ENCODE measurements at regions not wholly inside any gene's neighbourhood (a gene's known extent, or its start where the extent isn't known, plus 50 kb on each side); places are given as distances from the start of the nearest gene placed in this dataset.
A peak's percentile ranks its signal among the peaks of the same experiment; 100 is the strongest.
"Not testable (repeated sequence)": the region's sequence is repeated elsewhere in the genome, so short reads cannot be mapped to it uniquely, and the experiment has no call there.

DNA sequence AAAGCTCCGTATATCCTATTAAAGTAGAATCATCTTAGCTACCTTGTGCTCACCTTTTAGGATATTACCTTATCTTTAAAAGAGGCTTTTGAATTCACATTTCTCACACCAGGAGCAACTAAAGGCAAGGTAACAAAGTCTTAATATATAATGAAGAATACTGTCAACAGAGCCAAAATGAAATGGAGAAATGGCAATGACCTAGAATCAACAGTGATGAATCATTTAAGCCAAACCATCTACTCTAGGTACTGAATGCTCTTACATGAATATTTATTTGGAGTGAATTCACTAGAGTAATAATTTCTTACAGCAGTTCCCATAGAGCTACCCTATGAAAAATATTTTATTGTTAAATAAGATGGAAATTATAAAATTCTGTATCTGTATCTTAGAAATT lies 421.0 kb downstream of the RND3 start:
- DNase-seq (ENCODE audit: extremely low read depth, low read depth, low spot score): no peak

DNA sequence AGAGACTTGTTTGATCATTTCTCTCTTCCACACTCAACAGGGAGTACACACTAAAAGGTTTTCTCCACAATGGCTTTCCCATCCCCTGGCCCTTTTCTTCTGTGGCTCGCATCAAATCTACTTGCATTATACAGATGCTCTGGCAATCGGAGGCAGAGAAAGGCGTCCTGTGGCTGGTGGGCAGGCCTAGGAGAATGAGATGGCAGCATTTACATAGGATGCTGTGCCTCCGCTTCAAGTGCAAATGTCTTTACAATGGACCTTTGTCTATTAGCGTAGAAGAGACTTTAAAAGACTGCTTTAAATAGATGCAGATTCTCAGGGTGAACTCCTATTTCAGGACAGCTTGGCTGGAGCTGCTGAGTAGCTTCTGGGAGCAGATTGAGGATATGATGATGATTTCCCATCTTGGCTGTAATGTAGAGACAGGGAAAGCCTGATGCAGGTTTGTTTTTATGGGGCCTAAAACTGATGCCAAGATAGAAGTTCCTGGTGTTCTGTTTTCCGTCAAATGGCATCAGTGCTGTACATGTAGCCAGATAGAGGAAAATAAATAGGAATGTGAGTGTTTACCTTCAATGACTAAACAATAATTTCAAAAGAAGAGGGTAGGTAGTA lies 423.4 kb downstream of the RND3 start:
- DNase-seq (ENCODE audit: extremely low read depth, low read depth, low spot score): no peak

DNA sequence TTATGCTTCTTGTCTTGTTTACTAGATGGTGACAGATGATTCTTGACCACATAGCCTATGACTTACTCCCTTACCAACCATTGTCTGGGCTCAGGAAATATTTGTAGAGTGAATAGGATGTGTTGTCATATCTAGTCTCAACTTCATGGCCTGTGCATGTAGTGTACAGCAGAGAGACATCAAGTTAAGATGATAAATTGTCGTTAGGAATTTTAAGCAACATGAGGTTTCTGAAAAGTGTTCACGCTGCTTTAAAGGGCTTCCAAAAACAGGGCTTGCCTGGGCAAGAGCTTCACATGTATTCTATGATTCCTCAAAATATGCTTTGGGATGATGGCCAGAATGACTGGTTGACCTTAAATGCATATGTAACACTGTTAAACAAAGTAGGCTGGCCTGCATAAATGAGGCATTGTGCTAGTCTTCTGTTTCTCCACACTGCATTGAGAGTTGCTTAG lies 424.0 kb downstream of the RND3 start:
- DNase-seq (ENCODE audit: extremely low read depth, low read depth, low spot score): no peak

DNA sequence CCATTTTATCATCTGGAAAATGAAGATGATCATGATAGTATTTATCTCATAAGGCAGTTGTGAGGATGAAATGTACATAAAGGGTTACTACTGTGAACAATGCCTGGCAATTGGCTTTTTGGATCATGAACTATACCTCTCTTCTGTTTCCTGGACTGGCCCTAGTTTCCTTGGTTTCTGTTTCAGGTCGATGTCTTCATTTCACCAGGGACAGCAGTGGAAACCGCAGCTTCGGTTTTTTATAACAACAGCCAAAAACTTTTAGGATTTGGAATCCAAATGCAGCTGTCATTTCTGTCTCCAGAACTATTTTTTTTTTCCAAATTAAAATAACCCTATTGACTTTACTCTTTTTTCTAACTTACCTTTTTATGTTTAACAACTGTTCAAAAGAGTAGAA lies 425.1 kb downstream of the RND3 start:
- DNase-seq (ENCODE audit: extremely low read depth, low read depth, low spot score): no peak

DNA sequence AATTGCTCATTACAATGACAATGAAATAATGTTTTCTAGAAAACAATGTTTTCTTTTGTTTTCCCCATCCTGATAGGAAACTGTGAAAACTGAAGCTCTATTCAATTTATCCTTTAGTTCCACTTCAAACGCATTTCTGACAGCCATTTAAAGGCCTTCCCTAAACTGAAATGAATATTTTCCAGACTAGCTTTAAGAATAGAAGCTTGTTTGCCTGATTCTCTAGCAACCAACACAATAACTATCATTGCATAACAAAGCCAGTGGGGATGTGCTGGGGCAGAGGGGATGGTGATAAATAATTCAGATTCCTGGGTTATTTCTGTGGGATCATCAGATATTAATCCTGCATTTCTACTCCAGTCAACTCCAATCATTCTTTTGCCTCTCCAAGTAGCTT lies 427.1 kb downstream of the RND3 start:
- DNase-seq (ENCODE audit: extremely low read depth, low read depth, low spot score): no peak

DNA sequence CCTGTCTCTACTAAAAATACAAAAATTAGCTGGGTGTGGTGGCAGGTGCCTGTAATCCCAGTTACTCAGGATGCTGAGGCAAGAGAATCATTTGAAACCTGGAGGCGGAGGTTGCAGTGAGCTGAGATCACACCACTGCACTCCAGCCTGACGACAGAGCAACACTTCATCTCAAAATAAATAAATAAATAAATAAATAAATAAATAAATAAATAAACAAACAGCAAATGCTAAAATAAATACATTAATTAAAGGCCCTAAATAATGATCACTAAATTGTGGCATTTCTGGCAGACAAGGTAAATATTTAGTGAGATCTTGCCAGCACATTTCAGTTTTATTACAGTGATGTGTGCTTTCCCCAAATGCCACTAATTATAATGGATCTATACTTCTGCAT lies 427.8 kb downstream of the RND3 start:
- not testable (repeated sequence) for DNase-seq (ENCODE audit: extremely low read depth, low read depth, low spot score)

DNA sequence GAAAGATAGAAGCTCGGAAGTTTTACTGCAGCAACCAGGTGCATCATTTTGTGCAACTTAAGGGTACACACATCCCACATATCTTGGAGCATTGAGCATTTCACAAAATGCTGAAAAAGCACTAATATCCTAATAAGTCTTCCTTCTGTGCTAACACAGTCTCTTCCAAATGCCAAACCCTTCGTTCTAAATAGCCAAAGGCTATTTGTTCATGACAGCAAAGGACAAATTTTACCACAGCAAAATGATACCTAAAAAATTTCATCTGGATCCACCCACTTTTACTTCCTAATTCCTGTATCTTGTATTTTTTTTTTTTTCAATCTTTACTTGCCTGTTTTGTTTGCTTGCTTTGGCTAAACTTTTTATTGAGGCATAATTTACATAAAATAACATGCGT lies 435.0 kb downstream of the RND3 start:
- DNase-seq (ENCODE audit: extremely low read depth, low read depth, low spot score): no peak

DNA sequence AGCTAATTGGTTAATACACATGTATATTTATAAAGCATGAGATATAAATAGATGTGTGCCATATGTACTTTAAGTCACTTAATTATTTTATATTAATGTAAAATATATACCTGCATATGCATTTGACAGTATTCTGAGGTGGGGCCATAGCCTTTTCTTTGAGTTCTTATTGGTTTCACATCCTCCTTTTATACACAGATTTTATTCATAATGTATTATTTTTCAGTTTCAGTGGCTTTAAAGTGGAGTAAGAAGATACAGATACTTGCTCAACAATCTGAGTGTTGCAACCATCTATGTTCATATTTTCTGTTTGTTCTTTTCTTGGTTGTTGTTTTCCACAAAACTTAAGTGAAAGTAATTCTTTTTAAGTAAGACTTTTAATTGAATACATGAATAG lies 436.5 kb downstream of the RND3 start:
- DNase-seq (ENCODE audit: extremely low read depth, low read depth, low spot score): no peak

DNA sequence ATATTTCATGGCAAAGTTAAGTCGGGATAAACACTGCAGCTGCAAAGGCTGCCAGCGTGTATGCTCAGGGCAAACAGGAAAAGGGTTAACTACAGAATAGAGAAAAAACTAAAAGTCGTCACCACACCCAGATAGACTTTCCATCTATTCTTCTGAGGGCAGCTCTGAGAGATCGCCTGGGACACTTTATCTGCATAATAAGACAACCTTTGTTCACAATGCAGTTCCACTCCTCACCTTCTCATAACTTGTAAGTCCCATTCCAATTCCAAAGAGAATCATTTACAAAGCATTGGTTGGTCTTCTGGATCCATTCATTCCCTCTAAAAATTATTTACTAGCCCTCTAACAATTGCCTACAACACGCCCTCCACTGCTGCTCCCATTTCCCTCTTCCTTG lies 437.4 kb downstream of the RND3 start:
- no peak for DNase-seq (ENCODE audit: extremely low read depth, low read depth, low spot score)

DNA sequence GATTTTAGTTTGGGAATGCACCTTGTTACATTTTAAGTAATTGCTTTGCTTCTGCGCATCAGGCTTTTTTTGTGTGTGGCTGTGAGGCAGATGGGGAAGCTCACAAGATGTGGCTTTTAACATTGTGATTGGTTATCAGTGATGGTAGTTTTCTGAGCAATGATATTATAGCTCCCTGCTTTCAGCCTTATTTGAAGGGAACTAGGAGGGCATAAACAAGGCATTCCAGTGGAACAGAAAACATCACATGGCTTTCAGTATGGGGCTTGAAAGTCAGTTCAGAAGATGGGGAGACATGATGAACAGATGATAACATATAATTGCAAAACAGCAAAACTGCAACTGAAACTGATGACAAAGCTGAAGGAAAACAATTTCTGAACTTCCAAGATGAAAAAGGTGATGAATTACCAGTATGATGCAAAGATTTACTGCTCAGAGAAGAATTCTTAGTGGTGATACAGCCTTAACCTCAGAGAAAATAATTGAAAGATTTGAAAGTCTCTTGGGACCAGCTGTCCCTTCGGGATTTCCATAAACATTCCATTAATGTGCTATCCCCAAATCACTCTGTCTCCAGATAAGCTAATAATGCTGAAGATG lies 439.7 kb downstream of the RND3 start:
- no peak for DNase-seq (ENCODE audit: extremely low read depth, low read depth, low spot score)

DNA sequence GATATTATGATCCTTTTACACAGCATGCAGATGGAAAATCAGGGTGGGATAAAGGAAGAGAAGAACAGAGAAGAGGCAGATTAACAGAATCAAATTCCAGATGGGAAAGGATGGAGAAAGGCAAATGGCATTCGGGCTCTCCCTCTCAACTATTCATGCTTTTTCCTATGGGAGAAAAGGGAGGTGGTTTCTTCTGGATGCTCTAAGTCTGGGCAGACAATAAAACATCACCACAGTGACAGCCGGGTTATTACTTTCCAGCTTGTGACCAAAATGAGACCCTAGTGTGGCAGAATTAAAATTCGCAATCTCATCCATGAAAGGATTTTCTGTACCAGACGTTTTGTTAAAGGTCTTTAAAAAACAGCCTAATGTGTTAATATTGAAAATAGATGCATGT lies 440.7 kb downstream of the RND3 start:
- no peak for DNase-seq (ENCODE audit: extremely low read depth, low read depth, low spot score)

DNA sequence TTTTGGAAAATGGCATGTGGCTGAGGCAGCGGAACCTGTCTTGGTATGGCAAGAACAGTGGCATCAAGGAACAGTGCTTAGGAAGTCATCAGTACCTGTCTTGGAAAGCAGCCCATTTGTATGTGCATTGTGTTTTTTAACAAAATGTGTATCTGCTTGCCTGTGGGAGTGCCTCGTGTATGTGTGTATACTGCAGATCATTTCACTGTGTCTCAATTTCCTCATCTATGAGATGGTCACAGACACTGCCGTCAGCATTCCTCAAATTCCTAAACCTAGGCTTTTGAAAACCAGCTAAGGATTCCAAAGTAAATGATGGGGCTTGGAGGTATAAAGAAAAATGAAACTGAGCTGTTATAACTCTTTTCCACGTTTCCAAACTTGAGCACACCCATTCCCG lies 441.3 kb downstream of the RND3 start:
- DNase-seq (ENCODE audit: extremely low read depth, low read depth, low spot score): no peak

DNA sequence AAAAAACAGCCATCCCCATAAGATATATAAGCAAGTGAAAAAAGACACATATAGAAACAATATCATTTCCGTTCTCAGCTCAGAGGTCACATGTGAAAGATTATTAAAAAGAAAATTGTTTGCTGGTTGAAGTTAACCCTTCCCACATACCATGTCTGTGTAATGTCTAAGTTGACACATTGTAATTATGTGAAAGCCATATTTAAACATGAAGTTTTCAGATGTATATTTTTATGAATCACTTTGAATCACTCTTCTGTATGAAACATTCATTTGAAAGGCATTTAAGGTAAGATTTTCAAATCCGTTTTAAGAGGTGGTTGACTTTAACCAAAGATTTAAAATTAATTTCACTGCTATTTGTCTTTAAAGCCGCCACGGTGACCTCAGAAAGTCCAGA lies 441.9 kb downstream of the RND3 start:
- no peak for DNase-seq (ENCODE audit: extremely low read depth, low read depth, low spot score)

DNA sequence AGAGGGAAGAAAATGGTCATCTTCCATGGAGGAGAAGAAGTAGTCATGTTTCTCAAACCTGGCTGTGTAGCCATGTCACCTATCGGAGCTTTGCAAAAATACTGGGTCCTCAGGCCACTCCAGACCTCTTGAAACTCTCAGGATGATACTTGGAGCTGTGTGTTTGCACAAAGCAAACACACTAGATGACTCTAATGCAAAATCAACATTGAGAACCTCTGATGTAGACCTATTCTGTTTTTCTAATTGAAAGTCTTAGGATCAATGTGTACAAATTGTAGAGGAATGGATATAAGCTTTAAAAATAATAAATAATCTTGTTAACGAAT lies 444.3 kb downstream of the RND3 start:
- no peak for DNase-seq (ENCODE audit: extremely low read depth, low read depth, low spot score)

DNA sequence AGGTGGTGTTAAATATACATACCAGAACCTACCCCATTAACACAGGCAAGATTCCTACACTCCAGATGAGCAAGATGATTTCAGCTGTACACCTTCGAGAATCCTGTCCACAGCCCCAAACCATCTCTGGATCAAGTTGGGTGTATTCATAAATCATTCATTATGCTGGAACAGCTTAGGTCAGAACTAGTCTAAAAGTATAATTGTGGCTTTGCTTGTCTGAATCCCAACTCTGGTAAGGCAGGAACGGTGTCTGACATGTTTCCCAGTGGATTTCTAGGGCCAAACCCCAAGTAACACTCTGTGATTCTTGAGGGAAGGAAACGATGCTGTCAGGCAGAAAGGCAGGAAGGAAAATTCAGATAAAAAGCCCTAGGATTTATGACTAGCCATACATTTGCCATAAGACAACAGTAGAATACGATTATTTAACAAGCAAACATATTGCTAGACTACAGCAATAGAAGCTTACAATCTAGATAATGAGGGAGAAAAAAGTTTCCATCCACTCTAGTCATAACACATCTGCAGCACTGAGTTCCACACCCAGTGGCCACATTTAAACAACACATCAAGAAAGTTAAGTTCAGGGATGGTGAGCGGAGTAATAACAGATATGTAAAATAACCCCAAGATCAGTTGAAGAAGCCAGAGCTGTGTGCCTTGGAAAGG lies 444.8 kb downstream of the RND3 start:
- no peak for DNase-seq (ENCODE audit: extremely low read depth, low read depth, low spot score)

DNA sequence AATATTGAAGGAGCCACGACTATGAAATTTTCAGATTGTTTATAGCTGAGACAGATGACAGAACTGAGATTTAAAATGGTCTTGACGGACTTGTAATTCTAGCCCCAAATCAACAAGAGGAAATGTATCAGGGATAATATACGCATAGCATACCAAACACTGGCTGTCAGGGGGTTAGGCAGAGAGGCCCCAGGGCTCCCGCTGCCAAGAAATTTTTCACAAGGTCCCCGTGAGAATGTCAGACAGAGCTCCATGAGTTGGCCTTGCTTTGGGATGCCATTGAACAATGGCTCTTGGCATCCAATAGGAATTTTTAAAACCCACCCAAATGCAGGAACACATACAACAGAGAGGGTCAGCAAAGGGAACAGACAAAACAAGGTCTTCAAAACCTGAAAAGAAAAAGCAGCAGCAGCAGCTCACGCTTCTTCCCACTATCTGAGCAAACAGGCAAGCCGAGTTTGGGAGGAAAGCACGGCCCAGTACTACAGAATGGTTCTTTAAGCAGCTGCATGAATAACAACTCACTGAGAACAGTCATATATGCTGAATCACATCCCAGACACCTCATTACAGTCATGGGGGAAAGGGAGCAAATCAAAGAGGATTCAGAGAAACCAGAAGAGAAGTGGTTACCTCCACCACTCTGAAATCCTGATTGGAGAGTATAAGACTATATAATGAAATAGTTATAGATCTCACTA lies 445.6 kb downstream of the RND3 start:
- no peak for DNase-seq (ENCODE audit: extremely low read depth, low read depth, low spot score)

DNA sequence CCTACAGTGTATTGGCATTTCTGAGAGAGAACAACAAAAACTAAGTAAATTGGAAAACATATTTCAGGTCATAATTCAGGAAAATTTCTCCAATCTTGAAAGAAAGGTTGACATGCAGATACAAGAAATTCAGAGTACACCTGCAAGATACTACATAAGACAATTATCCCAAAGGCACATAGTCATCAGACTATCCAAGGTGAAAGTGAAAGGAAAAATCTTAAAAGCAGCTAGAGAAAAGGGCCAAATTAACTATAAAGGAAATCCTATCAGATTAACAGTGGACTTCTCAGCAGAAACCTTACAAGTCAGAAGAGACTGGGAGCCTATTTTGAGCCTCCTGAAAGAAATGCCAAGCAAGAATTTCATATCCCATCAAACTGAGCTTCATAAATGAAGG lies 449.0 kb upstream of the MMADHC start:
- DNase-seq (ENCODE audit: extremely low read depth, low read depth, low spot score): no peak

DNA sequence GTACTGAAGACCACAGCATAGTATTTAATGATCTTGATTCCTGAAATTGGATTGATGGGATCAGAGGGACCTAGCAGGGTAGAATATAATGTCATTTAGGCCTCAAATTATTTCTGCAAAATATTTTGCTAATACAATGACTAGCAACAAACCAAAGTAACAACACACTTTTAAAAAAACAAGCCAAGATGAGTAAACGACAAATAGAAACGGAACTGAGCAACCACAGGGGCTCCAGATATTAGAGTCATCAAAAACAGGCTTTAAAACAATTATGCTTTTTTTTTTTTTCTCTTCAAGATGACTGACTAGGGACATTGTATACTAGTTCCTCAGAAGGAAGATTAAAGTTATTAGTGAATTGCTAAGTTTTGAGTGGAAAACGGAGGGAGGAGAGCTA lies 447.1 kb upstream of the MMADHC start:
- DNase-seq (ENCODE audit: extremely low read depth, low read depth, low spot score): no peak

DNA sequence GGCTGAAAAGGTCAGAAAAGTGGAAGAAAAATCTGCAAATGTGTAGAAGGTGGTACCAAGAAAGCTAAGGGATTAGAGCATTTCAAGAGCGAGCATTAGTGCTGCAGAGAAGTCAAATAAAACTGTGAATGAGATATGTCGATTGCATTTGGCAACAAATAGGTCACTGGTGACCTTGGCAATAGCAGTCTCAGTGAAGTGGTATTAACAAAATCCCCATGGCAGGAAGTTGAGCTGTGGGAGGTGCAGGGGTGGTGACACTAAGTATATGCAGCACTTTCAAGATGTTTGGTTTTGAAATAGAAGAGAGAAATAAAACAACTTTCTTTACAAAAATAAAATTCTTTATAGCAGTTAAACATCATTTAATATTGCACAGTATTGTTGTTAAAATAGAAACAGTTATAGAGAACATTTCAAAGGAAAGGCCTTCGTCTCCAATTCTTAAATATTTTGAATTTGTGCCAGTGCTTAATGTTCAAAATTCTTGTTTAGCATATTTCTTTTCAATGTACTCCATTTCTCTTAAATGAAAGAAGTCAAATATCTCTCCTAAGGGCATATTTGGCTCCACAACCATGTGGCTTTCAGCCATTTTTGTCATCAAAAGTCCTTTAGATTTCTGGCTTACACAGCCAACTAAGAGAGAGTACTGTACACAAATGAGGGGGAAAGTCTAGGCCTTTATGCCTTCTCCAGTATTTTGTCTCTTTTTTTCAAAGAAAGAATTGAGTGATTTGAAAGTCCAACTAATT lies 443.0 kb upstream of the MMADHC start:
- no peak for DNase-seq (ENCODE audit: extremely low read depth, low read depth, low spot score)

DNA sequence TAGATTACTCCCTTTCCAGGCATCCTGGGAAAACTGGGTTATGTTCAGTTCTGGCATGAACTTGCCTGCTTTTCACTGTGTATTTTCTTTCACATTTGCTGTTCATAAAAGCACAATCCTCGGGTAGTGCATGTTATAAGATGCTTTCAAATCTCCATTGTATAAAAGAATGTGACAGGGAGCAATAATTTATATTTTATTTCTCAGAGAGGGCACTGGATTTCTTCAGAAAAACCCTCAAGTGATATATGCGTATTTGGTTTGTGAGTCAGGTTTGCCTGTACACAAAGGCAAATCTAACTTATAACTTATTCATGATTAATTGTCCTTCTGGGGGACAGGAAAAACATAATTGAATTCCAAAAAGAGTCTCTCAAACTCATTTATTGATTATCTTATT lies 440.7 kb upstream of the MMADHC start:
- no peak for DNase-seq (ENCODE audit: extremely low read depth, low read depth, low spot score)

DNA sequence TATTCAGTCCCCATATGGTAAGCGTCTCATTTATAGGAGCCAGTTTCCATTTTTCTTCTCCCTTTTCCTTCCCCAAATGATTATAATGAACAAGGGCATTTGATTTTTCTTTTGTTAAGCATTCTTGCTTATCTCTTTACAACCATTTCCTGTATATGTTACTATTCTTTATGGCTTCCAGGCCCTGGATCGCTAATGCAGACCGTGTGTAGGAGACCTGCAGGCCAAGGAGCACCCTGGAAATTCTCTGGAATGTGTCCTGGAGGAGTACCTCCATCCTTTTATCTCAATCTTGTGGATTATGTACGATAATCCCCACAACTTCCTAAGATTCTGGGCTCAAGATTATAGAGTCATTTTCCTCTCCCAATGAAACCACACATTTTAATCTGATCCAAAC lies 439.6 kb upstream of the MMADHC start:
- peak; percentile 20 for DNase-seq (ENCODE audit: extremely low read depth, low read depth, low spot score)
